Gastroesophageal sphincter (tissue), 4 donors: ENCODE measurements at regions not wholly inside any gene's neighbourhood (a gene's known extent, or its start where the extent isn't known, plus 50 kb on each side); places are given as distances from the start of the nearest gene placed in this dataset.

Experiments used
- ATAC-seq: fragments of 150-250 bp; one replicate; pipeline ENCODE4 v1.9.1; 2016; ENCODE audit warnings: mild to moderate bottlenecking, moderate library complexity
- H3K27ac ChIP-seq, 4 donors: fragments of 200-600 bp; sonication (generic) in 3 of 4; 1 replicate in 3 of 4; 2 replicates in 1 of 4; pipeline ENCODE4 v1.5.1; 2016 to 2019
- H3K27me3 ChIP-seq: fragments of 200-600 bp; sonication (generic); one replicate; pipeline ENCODE4 v1.5.1; 2019
- H3K36me3 ChIP-seq, 2 donors: fragments of 200-600 bp; sonication (generic); one replicate each; pipeline ENCODE4 v1.5.1; 2019; ENCODE audit warnings: control low read depth in 1 of 2
- H3K4me1 ChIP-seq, 3 donors: fragments of 200-600 bp; sonication (generic); 1 replicate in 2 of 3; 2 replicates in 1 of 3; pipeline ENCODE4 v1.5.1; 2016 to 2019; ENCODE audit warnings: control low read depth in 2 of 3
- H3K4me3 ChIP-seq, 2 donors: fragments of 200-600 bp; sonication (generic); one replicate each; pipeline ENCODE4 v1.5.1; 2019; ENCODE audit warnings: mild to moderate bottlenecking in 1 of 2, moderate library complexity in 1 of 2
- H3K9me3 ChIP-seq, 3 donors: fragments of 200-600 bp; sonication (generic); one replicate each; pipeline ENCODE4 v1.5.1; 2017 to 2019; ENCODE audit warnings: control low read depth in 2 of 3
- EP300 ChIP-seq: sonication (generic); formaldehyde crosslinking; IDR thresholded peaks from one replicate; pipeline ENCODE4 v1.6.1; 2017; ENCODE audit warnings: antibody characterized with exemption, mild to moderate bottlenecking
- POLR2A ChIP-seq, 2 donors: fragments of 450-650 bp; IDR thresholded peaks; one replicate each; pipeline ENCODE4 v1.6.1; 2017; ENCODE audit warnings: antibody characterized with exemption in 2 of 2, mild to moderate bottlenecking in 2 of 2, moderate library complexity in 1 of 2
- POLR2AphosphoS5 ChIP-seq: sonication (generic); formaldehyde crosslinking; IDR thresholded peaks from one replicate; pipeline ENCODE4 v1.6.1; 2017; ENCODE audit warnings: antibody characterized with exemption
- WGBS, 2 donors: methylation state at CpG; one replicate each; pipeline ENCODE4 v1.1.5; 2018; ENCODE audit warnings: low coverage in 1 of 2; 5-methylcytosine and 5-hydroxymethylcytosine counted together
- TF ChIP-seq, protein P1 (sequence below), 4 experiments: fragments of 200-600 bp in 2 of 4; fragments of 450-650 bp in 2 of 4; sonication (generic) in 1 of 4; IDR thresholded peaks; one replicate each; pipeline ENCODE4 v1.5.1; 2017 to 2019; ENCODE audit warnings: antibody characterized with exemption in 4 of 4, mild to moderate bottlenecking in 2 of 4, moderate library complexity in 2 of 4

- TF ChIP-seq EP300 (no peak), POLR2AphosphoS5 (no peak), POLR2A (IDR thresholded peaks at IDR 0.05) (no peak)
- TF ChIP-seq, protein P1, sequence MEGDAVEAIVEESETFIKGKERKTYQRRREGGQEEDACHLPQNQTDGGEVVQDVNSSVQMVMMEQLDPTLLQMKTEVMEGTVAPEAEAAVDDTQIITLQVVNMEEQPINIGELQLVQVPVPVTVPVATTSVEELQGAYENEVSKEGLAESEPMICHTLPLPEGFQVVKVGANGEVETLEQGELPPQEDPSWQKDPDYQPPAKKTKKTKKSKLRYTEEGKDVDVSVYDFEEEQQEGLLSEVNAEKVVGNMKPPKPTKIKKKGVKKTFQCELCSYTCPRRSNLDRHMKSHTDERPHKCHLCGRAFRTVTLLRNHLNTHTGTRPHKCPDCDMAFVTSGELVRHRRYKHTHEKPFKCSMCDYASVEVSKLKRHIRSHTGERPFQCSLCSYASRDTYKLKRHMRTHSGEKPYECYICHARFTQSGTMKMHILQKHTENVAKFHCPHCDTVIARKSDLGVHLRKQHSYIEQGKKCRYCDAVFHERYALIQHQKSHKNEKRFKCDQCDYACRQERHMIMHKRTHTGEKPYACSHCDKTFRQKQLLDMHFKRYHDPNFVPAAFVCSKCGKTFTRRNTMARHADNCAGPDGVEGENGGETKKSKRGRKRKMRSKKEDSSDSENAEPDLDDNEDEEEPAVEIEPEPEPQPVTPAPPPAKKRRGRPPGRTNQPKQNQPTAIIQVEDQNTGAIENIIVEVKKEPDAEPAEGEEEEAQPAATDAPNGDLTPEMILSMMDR (IDR thresholded peaks at IDR 0.05) = no peak
- WGBS, 2 donors = 40 to 71% methylated on average over 1 to 3 of the region's 3 CpGs
Observed at GRCh38 chr2:222108497-222108896, 190.3 kb downstream of the PAX3 start.

DNA sequence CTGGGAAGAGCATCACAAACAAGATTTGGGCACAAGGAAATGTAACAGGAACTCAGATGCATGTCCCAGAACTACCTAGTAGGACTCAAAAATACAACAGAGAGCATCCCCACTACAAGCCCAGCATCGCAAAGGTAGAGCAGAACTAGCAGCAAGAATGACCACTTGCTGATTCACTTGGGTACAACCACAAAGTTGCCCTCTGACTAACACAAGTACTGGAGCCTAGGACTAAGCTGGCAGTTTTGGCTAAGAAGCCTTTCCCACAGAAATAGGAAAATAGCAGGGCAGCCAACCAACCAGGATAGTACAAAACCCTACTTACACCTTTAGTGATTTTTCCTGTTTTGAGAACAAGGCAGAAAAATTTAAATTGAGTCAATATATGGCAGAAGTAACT, 193.8 kb downstream of the PAX3 start:
- Histone ChIP-seq H3K27ac (no peak overlapping the region), H3K36me3 (no peaks in the 10 kb centered on the region), H3K4me1 (no peaks in the 10 kb centered on the region), H3K4me3 (no peak overlapping the region), H3K9me3 (no peaks in the 10 kb centered on the region), H3K27me3 (peaks cover 11% of the 10 kb centered on the region)
- 83 to 100% methylated on average over 1 of the region's 1 CpG for WGBS, 2 donors
- ATAC-seq = no peak
- TF ChIP-seq, protein P1 (IDR thresholded peaks at IDR 0.05) = no peak
- TF ChIP-seq POLR2A (IDR thresholded peaks at IDR 0.05) (no peak), EP300 (no peak), POLR2AphosphoS5 (no peak)

More at GRCh38 chr2:222108497-222108896, 190.3 kb downstream of the PAX3 start:
- ATAC-seq = no peak
- no peak overlapping the region for H3K4me3 ChIP-seq
- H3K4me1 ChIP-seq = no peaks in the 10 kb centered on the region
- no peaks in the 10 kb centered on the region for H3K36me3 ChIP-seq
- no peak overlapping the region for H3K27ac ChIP-seq
- peaks cover 7% of the 10 kb centered on the region for H3K27me3 ChIP-seq
- no peaks in the 10 kb centered on the region for H3K9me3 ChIP-seq

- Histone ChIP-seq H3K4me3 (no peak overlapping the region), H3K36me3 (no peaks in the 10 kb centered on the region), H3K9me3 (no peaks in the 10 kb centered on the region), H3K4me1 (no peaks in the 10 kb centered on the region), H3K27me3 (peaks cover 25% of the 10 kb centered on the region), H3K27ac (no peak overlapping the region)
- WGBS, 2 donors = 38 to 59% methylated on average over 4 of the region's 4 CpGs
- ATAC-seq = no peak
- TF ChIP-seq, protein P1 (IDR thresholded peaks at IDR 0.05) = no peak
- TF ChIP-seq EP300 (no peak), POLR2A (IDR thresholded peaks at IDR 0.05) (no peak)
Observed at GRCh38 chr2:222102575-222103349, 196.0 kb downstream of the PAX3 start.

DNA sequence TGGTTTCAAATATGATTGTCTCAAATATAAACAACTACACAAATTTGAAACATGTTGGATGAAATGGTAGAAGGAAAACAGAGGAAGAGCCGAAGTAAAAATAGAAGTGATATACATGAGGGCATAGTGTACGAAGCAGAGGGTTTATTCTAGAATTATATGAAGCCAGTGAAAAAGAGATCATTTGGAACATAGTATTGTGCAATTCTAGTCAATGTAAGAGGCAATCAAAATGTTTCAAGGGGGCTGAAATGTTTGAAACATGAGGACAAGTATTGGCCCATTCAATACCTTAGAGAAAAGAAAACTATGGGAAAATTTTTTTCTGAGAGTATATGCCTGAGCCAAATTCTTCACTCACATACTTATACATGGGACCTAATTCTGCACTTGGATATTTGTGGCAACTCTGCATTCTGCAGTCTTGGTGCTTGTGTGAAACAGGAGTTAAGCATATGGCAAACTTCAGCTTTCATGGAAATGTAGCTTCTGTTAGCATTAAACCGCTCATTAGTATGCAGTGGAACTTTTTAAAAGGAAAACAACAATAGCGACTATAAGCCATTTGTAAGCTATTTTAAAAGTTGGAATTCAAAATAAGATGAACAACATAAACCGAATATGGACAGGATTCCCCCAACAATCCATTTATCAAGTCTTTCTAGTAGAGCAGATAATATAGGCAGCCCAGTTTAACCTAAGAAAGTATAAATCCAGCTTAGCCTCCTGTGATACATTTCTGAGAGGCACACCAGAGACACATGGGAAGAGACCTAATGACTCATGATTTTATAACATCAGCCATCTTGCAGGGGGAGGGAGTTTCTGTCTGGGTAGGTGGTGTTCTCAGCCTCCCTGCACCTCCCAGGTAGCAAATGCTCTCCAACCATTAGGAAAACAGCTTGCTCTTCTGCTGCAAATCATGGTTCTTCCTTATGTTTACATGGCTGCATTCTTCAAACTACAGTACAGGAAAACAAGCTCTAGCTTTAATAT, 197.8 kb downstream of the PAX3 start:
- ATAC-seq = no peak
- TF ChIP-seq POLR2A (IDR thresholded peaks at IDR 0.05) (no peak), POLR2AphosphoS5 (no peak), EP300 (no peak)
- TF ChIP-seq, protein P1 (IDR thresholded peaks at IDR 0.05) = no peak
- Histone ChIP-seq H3K36me3 (no peaks in the 10 kb centered on the region), H3K27ac (no peak overlapping the region), H3K9me3 (no peaks in the 10 kb centered on the region), H3K4me3 (no peak overlapping the region), H3K4me1 (no peaks in the 10 kb centered on the region), H3K27me3 (peaks cover 25% of the 10 kb centered on the region)
- WGBS, 2 donors = 57 to 64% methylated on average over 4 to 5 of the region's 5 CpGs
